GM19351 (cell line): ENCODE measurements at regions not wholly inside any gene's neighbourhood (a gene's known extent, or its start where the extent isn't known, plus 50 kb on each side); places are given as distances from the start of the nearest gene placed in this dataset.
"Not testable (repeated sequence)": the region's sequence is repeated elsewhere in the genome, so short reads cannot be mapped to it uniquely, and the experiment has no call there.

Experiments
- ATAC-seq: cut with Tn5 transposase; IDR thresholded peaks from one replicate; pipeline ENCODE4 v1.9.1; 2021; ENCODE audit warnings: mild to moderate bottlenecking, moderate library complexity; ENCODE audit not compliant: unreplicated experiment

- ATAC-seq: no peak
Observed at GRCh38 chr3:20572473-20572872, 386.5 kb upstream of the SGO1 start.

- ATAC-seq: no peak
Observed at GRCh38 chr3:20569310-20569709, 383.3 kb upstream of the SGO1 start.

DNA sequence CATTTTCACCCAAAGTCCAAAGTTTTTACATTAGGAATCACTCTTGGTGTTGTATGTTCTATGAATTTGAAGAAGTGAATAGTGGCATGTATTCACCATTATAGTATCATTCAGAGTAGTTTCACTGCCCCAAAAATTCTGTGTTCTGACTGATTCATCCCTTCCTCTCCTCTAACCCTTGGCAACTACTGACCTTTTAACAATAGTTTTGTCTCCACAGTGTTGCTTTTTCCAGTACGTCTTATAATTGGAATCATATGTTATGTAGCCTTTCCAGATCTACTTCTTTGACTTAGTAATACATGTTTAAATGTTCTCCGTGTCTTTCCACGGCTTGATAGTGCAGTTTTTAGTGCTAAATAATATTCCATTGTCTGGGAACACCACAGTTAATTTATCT is 379.0 kb upstream of the SGO1 start:
- no peak for ATAC-seq

GRCh38 chr3:20563985-20564384 is 378.0 kb upstream of the SGO1 start:
- no peak for ATAC-seq

DNA sequence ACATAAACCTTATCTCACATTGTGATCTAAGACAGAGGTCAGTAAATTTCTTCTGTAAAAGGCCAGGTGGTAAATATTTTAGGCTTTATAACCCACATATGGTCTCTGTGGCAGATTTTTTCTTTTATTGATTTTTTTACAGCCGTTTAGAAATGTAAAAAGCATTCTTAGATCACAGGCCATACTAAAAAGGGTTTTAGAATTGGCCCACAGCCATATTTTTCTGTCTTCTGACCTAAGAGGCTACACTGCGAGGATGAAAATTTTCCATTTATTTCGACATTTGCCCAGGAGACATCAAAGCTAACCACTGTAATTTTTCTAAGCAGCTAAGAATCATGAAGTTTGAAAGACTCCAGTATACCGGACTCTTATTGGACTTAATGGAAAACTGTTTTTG is 377.2 kb upstream of the SGO1 start:
- ATAC-seq: no peak

DNA sequence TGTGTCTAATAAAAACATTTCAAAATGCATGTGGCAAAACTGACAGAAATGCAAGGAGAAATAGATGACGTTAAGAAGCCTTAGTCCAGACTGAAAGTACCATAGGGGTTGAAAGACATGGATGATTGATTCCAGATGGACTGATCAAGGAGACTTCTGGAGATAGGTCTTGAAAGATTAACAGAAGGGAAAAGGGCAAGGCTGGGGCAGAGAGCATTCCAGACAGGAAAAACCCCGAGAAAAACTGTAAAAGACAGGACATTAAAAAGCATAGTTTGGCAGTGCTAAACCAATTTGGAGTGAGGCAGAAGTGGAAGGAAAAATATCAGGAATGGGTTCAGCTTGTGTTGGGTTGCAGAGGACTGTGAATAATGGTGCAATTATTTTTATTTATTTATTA is 375.2 kb upstream of the SGO1 start:
- no peak for ATAC-seq

DNA sequence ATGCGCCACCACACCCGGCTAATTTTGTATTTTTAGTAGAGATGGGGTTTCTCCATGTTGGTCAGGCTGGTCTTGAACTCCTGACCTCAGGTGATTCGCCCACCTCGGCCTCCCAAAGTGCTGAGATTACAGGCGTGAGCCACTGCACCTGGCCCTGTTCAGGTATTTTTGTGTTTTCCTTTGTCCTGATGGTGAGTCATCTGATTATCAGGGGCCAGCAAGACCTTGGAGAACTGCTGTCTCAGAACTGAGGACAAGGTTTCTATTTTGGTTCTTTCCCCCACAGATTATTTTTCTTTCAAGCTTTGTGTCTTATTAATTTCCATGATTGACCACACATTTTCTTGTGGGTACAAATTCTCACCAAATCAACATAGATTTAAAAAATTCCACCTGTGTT is 374.4 kb upstream of the SGO1 start:
- not testable (repeated sequence) for ATAC-seq

DNA sequence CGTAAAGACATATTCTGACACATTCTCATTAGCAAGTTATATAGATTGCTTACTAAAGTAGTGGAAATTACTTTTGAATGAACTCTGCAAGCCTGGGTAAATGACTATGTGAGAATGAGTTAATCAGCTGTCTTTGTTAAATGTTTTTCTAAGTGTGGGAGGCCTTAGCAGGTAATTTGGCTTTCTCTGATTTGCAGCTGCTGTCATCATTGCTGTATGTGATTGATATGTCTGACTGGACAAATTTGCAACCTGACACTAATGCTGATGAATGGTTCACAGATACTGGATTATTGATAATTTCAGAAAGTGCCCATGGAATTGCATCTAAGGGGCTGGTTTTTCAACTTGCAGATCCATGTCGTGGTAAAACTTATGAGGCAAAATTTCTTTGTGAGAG is 372.2 kb upstream of the SGO1 start:
- no peak for ATAC-seq

GRCh38 chr3:20556661-20557060 is 370.7 kb upstream of the SGO1 start:
- ATAC-seq: no peak

DNA sequence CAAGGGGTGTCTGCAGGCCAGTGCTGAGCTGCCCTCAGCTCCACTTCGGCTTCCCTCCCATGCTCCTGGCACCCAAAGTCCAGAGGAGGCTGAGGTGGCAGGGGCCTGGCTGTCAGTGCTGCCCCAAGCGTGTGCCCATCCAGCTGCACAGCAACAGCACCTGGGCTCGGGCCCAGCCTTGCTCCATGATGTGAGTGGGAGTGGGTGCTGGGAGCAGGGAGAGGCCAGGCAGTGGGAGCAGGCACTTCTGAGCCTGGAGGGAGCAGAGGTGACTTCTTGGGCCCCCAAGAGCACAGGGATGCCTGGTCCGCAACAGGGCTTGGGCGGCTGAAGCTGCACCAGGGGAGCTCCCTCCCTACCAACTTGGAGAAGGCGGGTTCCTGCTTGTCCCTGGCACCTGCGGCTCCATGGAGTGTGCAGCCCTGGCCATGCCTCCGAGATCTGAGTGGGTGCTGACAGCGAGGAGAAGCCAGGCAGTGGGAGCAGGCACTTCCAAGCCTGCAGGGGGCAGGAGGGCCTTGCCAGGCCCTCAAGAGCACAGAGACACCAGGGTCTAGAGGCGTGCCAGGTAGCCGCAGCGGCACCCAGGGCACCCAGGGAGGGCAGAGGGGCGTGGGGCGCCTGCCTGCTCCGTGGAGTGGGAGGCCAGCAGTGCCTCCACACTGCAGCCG is 366.7 kb upstream of the SGO1 start:
- ATAC-seq: no peak

- not testable (repeated sequence) for ATAC-seq
Observed at GRCh38 chr3:20547361-20548269, 361.6 kb upstream of the SGO1 start.

- no peak for ATAC-seq
Observed at GRCh38 chr3:20546636-20547035, 360.6 kb upstream of the SGO1 start.

GRCh38 chr3:20543535-20544226 is 357.7 kb upstream of the SGO1 start:
- no peak for ATAC-seq

- ATAC-seq: no peak
Observed at GRCh38 chr3:20540066-20540465, 354.1 kb upstream of the SGO1 start.

- no peak for ATAC-seq
Observed at GRCh38 chr3:20539666-20540065, 353.7 kb upstream of the SGO1 start.

DNA sequence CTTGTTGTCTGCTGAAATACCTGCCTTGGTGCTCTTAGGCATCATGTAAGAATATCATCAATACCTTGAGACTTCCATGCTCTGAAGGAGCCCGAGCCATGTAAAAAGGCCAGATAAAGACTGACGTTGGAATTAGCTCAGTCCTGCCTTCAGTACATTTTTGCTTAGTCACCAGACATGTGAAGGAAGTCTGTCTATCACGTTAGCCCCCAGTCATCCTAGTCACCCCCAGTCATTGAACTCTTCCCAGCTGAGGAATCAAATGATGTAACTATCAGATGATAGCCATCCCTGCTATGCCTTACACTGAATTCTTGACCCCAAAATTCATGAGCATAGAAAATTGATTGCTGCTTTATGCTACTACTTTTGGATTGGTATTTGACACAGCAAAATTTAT is 351.2 kb upstream of the SGO1 start:
- no peak for ATAC-seq

- ATAC-seq: no peak
Observed at GRCh38 chr3:20529911-20530310, 343.9 kb upstream of the SGO1 start.

- ATAC-seq: no peak
Observed at GRCh38 chr3:20528180-20528770, 342.3 kb upstream of the SGO1 start.

GRCh38 chr3:20527368-20527767 is 341.4 kb upstream of the SGO1 start:
- no peak for ATAC-seq

GRCh38 chr3:20524328-20524727 is 338.3 kb upstream of the SGO1 start:
- no peak for ATAC-seq

- no peak for ATAC-seq
Observed at GRCh38 chr3:20523293-20523692, 337.3 kb upstream of the SGO1 start.
